ENCODE measurements at regions not wholly inside any gene's neighbourhood (a gene's known extent, or its start where the extent isn't known, plus 50 kb on each side); places are given as distances from the start of the nearest gene placed in this dataset.

DNA sequence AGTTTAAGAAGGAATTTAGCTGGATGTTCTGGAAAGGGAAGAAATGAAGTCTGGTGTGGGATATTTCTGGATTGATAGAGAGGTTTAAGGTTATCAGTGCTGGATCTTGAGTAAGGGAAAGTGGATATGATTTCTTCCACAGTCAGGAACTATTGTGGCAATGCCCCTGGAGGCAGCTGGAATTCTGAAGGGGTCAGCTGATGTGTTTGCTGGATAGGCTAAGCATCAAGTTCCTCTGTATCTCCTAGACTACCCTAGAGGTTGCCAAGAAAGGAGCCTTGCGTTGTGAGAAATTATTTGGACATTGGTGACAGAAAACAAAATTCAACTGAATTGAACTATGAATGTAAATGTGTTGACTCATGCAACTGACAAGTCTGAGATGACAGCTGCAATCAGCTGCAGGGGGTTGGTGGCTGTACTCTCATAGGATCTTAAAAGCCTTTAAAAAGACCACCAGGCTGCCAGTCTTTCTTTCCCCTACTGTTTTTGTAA, 244.4 kb downstream of the ATXN7L3B start:
- H3K4me3 ChIP-seq (ENCODE audit: low read depth, low read length), result no peak overlapping the region
- DNase-seq (ENCODE audit: low read depth), result no peak
- TF ChIP-seq, protein P1, sequence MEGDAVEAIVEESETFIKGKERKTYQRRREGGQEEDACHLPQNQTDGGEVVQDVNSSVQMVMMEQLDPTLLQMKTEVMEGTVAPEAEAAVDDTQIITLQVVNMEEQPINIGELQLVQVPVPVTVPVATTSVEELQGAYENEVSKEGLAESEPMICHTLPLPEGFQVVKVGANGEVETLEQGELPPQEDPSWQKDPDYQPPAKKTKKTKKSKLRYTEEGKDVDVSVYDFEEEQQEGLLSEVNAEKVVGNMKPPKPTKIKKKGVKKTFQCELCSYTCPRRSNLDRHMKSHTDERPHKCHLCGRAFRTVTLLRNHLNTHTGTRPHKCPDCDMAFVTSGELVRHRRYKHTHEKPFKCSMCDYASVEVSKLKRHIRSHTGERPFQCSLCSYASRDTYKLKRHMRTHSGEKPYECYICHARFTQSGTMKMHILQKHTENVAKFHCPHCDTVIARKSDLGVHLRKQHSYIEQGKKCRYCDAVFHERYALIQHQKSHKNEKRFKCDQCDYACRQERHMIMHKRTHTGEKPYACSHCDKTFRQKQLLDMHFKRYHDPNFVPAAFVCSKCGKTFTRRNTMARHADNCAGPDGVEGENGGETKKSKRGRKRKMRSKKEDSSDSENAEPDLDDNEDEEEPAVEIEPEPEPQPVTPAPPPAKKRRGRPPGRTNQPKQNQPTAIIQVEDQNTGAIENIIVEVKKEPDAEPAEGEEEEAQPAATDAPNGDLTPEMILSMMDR (IDR thresholded peaks at IDR 0.05; ENCODE audit: insufficient read depth, low read depth, low read length), result no peak

DNA sequence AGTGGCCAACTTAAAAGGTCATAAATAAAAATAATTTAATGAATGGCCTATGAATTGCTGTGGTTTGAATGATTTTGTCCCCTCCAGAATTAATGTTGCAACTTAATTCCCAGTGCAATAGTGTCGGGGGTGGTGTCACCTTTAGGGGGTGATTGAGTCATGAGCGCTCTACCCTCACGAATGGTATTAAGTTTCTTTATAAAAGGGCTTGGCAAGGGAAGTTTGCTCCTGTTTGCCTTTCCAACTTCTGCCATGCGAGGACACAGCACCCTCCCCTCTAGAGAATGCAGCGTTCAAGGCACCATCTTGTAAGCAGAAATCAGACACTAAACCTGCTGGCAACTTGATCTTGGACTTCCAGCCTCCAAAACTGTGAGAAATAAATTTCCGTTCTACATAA, 253.3 kb downstream of the ATXN7L3B start:
- TF ChIP-seq, protein P1 (IDR thresholded peaks at IDR 0.05; ENCODE audit: insufficient read depth, low read depth, low read length), result no peak
- DNase-seq (ENCODE audit: low read depth), result no peak
- no peak overlapping the region for H3K4me3 ChIP-seq (ENCODE audit: low read depth, low read length)

DNA sequence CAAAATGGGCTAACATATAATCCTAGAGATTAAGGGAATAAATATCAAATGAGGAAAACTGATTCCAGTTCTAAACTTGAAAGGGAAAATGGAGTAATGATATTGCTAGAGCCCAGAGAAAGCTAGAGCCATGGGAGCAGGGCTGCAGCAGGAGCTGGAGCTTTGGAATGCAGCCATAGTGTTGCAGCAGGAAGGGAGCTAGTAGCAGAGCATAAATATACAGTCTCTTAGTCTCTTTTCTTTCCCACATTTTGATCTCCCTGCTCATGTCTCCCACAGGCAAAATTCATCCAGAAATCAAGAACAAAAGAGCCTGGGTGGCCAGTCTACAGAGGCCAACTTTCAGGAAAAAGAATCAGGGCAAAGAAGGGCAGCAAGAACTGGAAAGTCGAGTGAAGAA, 253.7 kb downstream of the ATXN7L3B start:
- TF ChIP-seq, protein P1 (IDR thresholded peaks at IDR 0.05; ENCODE audit: insufficient read depth, low read depth, low read length), result no peak
- DNase-seq (ENCODE audit: low read depth), result no peak
- no peak overlapping the region for H3K4me3 ChIP-seq (ENCODE audit: low read depth, low read length)

DNA sequence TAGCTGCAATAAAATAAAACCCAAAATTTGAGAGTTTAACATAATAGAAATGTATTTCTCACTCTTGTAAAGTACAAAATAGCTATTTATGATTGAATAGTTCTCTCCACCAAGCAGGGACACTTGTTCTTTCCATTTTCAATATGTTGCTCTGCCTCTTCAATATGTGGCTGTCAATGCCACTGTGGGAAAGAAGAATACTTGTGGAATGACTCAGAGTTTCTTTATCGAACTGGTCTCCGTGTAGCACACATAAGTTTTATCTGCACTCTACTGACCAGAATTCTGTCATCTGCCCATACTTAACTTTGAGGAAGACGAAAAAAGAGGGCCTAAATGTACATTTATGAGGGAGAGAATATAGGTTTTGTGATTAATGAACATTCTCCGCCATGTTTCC, 256.9 kb downstream of the ATXN7L3B start:
- TF ChIP-seq, protein P1 (IDR thresholded peaks at IDR 0.05; ENCODE audit: insufficient read depth, low read depth, low read length), result no peak

DNA sequence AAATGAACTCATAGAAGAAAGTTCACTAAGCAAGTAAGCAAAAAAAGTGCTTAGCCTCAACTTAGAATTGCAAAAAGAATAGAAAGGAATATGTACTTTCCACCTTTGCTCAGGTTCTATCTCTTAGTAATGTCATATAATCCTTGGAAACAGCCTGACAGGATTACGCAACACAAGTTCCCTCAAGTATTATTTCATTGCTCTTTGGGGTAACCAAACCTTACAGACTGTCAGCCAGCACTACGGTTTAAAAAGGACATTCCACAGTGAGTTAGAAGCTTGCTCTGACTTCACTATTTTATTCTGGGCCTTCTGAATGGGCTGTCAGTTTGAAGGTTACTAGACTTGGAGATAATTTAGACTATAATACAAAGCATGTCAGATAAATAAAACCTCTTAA, 264.0 kb downstream of the ATXN7L3B start:
- TF ChIP-seq, protein P1 (IDR thresholded peaks at IDR 0.05; ENCODE audit: insufficient read depth, low read depth, low read length), result no peak
- no peak overlapping the region for H3K4me3 ChIP-seq (ENCODE audit: low read depth, low read length)
- DNase-seq (ENCODE audit: low read depth), result peak; percentile 5

More for the DNA sequence above, 256.9 kb downstream of the ATXN7L3B start:
- DNase-seq (ENCODE audit: low read depth), result no peak
- no peak overlapping the region for H3K4me3 ChIP-seq (ENCODE audit: low read depth, low read length)

DNA sequence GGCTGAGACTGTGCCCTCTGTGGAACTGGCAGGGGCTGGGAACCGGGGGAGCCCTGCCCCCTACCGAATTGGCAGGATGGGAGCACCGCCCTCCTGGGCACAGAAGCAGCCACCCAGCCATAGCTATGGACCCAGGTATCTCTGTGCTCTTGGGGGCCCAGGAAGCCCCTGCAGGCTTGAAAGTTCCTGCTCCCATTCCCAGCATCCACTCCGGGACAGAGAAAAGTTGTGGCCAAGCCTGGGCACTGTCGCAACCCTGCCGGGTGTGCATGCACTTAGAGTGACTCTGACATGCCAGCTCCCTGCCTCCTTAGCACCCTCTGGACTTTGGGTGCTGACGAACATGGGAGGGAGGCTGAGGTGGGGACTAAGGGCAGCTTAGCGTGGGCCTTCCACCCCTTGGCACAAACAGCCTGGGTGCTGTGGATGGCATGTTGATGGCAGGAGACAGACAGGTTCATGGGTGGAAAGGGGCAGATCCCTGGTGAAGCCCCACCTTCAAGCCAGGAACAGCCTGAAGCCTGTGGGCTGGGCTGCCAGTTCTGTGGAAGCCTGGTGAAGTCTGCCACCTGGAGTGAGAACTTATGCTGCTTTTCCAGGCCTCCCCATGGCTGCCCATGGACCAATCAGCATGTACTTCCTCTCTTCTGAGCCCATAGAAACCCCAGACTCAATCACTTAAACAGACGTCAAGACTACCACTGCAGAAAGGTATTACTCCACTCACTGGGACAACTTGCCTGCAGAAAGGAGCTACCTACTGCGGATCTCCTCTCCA, 279.0 kb downstream of the ATXN7L3B start:
- no peak for DNase-seq (ENCODE audit: low read depth)
- TF ChIP-seq, protein P1 (IDR thresholded peaks at IDR 0.05; ENCODE audit: insufficient read depth, low read depth, low read length), result no peak
- no peak overlapping the region for H3K4me3 ChIP-seq (ENCODE audit: low read depth, low read length)

Measured in fibroblast of villous mesenchyme (primary cell).